GM21619 (cell line): ENCODE measurements at regions not wholly inside any gene's neighbourhood (a gene's known extent, or its start where the extent isn't known, plus 50 kb on each side); places are given as distances from the start of the nearest gene placed in this dataset.
"Not testable (repeated sequence)": the region's sequence is repeated elsewhere in the genome, so short reads cannot be mapped to it uniquely, and the experiment has no call there.

ENCODE experiments used
- ATAC-seq: cut with Tn5 transposase; IDR thresholded peaks from one replicate; pipeline ENCODE4 v1.9.1; 2021; ENCODE audit not compliant: unreplicated experiment

DNA sequence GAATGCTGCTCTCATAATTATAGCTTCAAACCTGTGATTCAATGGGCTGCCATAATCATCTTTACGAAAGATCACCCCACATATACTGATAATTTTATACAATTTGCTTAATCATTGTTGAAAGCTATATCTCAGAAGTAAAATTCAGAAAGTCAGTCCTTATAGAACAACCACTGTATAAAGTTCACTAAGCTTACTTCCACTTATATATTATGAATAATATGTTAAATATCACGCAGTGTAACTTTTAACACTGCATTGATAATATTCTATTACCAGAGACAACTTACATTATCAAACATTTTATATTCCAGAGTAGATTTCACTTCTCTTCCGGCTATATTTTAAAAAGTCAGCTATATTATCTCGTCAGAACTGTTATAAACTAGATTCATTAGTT, 550.1 kb upstream of the PCDH20 start:
- ATAC-seq: no peak

DNA sequence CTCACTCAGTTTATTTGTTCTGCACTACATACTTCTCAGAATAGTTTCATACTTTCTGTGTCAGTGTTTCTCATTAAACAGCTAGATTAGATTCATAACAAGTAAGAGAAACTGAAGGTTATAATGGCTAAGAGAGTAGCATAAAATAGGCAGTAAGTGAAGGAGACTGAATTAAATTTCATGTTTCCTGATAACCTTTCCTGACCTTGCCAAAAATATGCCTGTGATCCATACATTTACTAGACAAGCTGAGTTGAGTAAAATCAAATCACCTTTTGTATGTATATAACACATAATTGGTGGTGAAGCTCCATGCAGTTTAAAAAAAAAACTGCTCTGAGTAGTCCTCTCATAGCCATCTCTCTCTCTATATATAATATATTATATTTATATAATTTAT, 545.3 kb upstream of the PCDH20 start:
- no peak for ATAC-seq

DNA sequence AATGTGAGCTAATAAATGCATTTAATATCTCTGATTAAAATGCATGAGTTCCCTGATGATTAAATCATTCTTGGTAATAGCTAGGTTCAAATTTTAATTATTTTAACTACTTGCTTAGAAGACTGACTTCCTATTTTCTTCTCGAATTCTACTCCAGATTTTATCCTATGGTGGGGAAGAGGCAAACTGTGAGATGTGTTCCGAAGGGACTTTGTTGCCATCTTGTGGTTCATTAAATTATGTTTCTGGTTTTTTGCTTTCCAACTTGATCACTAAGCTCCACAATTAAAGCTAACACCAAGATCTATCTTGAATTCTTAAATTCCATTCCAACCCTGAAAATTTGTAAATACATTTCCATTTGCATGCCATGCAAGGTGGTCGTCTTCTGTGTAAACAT, 538.4 kb upstream of the PCDH20 start:
- ATAC-seq: no peak

DNA sequence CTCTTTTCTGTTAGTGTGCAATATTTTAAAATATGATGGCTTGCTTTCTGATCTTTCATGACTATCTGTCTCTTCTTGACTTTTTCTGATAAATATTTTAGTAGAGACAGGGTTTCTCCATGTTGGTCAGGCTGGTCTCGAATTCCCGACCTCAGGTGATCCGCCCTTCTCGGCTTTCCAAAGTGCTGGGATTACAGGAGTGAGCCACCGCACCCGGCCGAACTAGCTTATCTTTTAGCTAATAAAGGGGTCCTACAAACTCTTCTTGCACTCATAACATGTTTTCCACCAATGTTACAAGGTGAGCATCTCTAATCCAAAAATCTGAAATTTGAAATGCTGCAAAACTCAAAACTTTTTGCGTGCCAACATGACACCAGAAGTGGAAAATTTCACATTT, 535.2 kb upstream of the PCDH20 start:
- ATAC-seq: no peak

DNA sequence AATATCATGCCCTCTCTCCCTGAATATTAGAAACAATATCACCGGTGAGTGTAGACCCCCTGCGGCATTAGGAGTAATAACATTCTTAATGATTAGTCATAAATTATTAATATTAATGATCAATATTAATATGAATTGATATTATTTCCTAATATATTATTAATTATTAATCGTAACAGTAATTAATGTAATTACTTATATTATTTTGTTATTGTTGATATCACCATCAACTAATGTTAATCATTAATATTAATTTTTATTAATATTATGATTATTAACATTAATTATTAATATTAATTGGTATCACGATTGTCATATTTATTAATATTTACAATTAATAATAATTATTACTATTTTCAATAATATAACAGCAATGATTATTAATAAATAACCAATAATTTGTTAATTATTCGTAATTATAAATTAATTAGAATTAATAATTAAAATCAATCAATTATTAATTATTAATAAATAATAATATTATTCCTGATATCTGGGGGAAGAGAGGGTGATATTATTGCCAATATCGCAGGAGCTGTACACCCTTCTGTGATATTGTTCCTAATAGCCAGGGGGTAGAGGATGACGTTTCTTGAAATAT, 528.8 kb upstream of the PCDH20 start:
- ATAC-seq: no peak

DNA sequence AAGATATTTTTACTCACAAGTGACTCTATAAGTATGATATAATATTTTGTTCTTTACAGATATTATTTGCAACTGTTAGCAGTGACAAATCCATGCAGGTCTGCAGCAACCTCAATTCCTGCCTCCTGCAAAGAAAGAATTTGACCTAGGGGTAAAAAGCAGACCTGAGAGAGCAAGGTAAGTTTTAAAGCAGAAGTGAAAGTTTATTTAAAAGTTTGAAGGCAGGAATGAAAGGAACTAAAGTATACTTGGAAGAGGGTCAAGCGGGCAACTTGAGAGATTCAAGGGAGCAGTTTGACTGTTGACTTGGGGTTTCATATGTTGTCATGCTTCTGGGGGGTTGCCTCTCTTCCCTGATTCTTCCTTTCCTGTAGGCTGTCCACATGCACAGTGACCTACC, 520.1 kb upstream of the PCDH20 start:
- no peak for ATAC-seq

DNA sequence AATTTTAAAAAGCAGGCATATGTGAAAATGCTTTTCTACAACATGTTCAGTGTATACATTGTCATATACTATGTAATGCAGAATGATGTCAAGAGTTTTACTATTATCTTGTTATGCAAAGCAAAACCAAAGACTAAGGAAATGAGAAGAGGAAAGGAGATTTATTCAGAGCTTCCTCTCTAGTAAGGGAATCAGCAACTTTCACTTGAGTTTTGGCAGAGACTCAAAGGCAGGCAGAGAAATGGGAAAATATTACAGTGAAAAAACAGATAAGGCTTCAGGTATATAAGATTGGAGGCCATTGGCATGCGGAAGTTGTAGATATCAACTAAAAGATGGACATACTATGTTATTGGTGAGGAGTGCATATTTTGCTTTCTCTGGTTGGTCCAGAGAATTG, 512.0 kb upstream of the PCDH20 start:
- ATAC-seq: no peak

DNA sequence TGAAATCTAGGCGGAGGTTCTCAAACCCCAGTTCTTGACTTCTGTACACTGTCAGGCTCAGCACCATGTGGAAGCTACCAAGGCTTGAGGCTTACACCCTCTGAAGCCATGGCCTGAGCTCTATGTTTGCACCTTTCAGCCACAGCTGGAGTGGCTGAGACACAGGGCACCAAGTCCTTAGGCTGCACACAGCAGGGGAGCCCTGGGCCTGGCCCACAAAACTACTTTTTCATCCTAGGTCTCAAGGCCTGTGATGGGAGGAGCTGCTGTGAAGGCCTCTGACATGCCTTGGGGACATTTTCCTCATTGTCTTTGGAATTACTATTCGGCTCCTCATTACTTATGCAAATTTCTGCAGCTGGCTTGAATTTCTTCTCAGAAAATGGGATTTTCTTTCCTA, 503.2 kb upstream of the PCDH20 start:
- ATAC-seq: no peak

DNA sequence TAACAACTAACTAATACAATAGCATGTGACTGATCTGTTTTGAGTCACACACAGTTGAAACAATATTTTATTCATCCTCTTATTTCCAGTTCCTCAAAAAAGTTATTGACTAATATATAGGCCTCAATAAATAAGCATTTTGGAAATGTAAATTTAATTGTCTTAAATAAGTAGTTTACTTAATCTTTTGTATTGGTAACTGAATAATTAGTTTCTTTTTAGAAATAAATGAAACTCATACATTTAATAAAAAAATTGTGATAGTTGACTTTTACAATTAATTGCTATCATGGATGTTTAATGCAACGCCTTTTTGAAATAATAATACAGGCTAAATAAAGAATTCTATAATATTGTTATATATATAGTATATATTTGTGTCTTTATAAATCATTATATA, 500.8 kb upstream of the PCDH20 start:
- no peak for ATAC-seq

DNA sequence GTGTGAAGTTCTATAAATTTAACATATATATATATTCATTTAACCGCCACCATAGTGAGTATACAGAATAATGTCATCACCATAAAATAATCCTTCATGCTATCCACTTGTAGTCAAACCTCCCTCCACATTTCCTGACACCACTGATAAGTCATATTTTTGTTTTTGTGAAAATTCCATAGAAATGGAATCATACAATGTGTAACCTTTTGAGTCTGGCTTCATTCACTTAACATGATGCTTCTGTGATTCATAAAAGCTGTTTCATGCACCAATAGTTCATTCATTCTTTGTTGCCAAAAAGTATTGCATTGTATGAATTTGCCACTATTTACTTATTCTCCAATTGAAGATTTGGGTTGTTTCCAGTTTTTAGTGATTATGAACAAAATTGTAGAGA, 497.5 kb upstream of the PCDH20 start:
- no peak for ATAC-seq

DNA sequence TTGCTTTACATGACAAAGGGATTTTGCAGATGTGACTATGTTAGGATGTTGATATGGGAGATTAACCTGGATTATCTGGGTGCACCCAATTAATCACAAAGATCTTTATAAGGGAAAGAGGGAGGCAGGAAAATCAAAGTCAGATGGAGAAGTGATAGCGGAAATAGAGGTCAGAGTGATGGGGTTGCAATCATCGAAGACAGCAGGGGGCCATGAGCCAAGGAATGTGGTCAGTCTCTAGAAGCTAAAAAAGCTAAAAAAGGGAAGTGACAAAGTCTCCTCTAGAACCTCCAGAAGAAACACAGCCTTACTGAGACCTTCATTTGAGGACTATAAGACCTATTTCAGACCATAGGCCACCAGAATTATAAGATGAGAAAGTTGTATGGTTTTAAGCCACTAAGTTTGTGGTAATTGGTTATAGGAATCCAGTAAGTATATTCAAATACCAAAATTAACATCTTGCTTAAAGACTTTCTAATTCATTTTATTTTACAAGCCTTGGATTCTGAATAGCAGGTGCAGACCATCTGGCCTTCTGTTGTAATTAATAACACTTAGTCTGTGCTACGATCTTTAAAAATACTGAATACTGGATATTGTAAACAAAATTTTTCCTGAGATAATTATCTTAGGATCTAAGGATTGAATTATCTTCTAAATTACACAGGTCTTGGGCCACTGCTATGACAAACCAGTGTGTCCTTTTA, 493.4 kb upstream of the PCDH20 start:
- ATAC-seq: no peak

DNA sequence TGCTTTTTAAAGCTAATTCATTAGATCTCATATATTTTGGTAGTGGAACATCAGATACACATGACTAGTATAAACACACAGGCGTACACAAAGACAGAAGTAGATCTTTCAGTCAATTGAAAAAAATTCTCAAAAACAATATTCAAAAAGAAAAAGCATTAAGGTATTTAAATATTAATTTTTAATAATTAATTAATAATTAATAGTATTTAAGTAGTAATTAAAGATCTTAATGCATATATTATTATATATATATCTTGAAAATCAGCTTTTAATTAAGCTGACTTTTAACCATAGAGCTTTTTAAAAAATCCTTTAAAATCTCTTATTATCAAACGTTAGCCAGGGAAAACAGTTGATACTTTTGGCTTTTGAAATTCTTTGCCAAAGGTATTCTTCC, 489.4 kb upstream of the PCDH20 start:
- ATAC-seq: no peak

DNA sequence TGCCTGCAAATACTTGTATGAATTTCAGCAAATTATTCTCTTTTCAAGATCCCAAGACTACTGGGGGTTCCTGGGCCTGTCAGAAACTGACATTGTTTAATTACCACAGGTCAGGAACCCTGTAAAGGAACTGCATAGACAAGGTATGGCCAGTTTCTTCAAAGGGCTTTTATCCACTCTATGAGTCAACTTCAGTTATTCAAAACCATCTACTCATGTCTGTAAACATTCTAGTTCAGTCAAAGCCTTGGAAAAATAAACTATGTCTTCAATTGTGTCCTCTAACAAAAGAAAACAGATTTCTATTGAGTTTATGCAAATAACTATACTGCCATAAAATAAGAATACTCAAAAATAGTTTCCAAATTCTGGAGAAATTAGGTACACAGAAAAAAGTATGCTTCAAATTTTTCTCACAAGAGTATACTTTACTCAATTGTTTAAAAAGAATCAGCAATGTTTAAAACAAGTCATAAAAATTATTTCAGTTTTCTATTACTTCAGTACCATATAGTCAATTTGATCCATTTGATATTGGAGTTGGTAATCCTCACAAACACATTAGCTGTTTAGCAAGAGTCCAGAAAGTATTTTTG, 486.4 kb upstream of the PCDH20 start:
- ATAC-seq: no peak

DNA sequence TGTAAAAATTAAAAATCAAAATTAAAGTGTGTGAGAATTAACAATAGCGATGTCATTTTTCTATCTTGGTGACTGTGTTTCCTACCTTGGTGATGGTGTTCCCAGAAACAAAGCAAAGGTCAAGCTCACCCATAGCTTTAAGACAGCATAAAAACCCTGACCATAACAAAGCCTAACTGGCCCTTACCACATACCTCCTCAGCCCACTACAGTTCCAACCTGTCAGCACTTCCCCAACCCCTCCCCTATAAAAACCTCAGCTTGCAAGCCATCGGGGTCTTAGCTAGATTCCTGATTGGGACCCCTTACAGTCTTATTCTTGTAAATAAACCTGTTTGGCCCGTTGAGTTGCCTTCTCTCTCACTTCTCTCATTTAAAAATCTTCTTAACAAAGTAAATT, 484.4 kb upstream of the PCDH20 start:
- ATAC-seq: no peak

DNA sequence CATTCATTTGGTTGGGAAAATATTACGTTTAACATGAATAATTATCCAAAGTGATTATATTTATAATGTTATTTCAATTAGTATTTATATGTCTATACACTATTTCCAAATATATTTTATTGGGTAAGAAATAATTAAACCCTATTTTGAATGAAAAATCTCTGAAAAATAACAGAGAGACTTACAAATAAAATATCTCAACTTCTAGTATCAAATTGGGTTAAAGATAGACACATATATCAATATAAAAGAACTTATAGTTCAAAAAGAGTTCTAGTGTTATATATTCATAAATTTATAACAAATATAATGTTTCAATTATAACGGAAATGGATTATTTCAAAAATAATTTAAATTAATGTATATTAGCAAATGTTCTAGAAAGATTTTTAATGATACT, 482.6 kb upstream of the PCDH20 start:
- ATAC-seq: no peak

DNA sequence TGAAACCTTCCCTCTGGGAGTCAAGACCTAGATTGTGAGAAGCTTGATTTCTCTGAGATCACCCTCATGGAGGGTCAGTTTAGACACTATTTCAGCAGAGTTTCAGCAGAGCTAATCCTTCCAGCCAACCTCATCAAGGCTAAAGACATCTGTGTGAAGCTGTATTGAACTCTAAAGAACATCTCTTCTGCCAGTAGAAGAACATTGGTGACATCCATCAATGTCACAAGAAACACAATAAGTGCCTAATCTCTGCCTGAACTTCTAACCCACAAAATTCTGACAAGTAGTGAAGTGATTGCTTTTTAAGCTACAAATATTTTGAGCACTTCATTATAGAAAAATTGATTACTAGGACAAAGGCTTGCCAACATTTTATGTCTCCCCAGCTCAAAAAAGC, 475.8 kb upstream of the PCDH20 start:
- ATAC-seq: no peak

DNA sequence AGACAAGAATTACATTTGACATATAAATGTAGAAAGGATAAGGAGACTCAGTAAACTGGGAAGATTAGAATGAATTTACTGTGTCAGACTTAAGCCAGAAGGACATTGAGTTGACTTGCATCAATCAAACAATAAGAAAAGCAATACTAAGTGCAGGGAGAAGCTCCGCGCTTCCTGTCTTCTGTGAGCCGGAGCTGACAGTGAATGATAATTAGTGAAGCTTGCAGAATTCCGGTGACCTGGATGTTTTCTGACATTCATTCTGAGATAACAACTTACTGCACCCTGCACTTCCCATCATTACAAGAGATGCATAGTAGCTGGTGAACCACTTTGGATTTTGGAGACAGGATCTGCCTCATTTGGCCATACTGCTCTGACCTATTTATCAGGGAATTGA, 469.2 kb upstream of the PCDH20 start:
- no peak for ATAC-seq

DNA sequence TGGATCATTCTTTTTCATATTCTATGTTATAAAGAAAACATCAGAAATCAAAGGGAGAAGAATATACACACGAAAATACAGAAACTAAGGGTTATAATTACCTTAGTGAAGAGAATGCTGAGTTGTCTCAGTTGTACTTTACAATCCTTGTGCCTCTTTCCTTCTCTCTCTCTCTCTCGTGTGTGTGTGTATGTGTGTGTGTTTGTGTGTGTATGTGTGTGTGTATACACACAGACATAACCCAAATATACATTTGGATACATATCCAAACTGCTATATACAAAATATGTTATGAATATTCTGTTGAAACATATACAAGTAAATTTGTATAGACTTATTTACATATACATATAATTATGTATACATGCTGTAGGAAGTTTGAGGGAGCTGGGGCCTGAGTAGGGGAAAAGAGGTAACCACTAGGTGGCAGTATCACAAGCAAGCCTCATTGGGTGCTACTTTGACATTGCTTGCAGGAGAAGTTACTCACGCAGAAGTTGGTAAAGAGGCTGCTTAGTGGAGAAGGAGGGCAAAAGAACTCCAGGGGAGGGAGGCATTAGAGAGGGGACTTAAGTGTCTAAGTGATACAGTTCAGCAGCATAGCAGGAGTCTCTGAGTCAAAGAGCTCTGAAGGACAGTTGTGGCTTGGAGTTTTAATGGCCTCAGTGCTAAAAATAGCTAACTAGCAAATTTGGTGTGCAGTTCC, 465.1 kb upstream of the PCDH20 start:
- ATAC-seq: peak; percentile 82

DNA sequence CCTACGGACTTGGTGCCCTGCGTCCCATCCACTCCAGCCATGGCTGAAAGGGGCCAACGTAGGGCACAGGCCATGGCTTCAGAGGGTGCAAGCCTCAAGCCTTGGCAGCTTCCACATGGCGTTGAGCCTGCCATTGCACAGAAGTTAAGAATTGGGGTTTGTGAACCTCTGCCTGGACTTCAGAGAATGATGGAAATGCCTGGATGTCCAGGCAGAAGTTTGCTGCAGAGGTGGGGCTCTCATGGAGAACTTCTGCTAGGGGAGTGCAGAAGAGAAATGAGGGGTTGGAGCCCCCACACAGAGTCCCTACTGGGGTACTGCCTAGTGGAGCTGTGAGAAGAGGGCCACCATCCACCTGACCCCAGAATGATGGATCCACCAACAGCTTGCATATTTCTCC, 462.9 kb upstream of the PCDH20 start:
- ATAC-seq: not testable (repeated sequence)

DNA sequence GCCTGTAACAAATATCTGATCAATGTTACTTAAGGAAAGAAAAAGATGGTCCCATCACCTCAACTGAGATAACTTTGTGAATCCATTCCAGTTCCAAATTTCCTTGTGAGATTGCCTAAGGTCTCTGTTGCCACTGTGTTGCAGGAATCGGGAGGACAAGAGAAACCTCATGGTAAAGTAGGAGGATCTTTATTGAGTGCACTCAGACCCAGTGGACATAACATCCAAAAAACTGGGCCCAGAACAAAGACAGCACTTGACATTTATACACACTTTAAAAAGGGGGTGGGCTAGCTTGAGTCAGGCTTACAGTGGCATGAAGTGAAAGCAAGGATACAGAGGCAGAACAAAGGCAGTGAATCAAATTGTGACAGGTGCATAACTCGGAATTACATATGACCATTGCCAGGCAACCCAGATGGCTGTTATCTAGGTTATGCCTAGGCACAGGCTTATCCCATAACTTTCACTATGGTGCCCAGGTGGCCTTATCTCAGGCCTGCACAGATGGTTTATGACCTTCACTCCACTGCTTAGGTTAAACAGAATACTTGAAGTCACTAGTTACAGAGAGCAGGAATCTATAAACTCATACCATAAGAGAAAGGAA, 459.4 kb upstream of the PCDH20 start:
- no peak for ATAC-seq

DNA sequence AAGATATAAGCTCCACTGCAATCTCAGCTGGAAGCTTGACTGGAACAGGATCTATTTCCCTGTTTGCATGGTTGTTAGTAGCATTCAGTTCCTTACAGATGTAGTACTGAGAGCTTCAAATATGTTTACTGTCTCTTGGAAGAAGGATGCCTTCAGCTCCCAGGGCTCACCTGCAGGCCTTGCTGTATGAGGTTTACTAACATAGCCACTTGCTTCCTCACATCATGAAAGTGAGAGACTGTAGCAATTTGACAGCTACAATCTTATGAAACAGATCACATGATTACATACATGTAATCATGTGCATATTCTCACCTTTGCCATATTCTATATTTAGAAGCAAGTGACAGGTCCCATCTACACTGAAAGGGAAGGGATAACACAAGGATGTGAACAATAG, 458.1 kb upstream of the PCDH20 start:
- ATAC-seq: no peak

DNA sequence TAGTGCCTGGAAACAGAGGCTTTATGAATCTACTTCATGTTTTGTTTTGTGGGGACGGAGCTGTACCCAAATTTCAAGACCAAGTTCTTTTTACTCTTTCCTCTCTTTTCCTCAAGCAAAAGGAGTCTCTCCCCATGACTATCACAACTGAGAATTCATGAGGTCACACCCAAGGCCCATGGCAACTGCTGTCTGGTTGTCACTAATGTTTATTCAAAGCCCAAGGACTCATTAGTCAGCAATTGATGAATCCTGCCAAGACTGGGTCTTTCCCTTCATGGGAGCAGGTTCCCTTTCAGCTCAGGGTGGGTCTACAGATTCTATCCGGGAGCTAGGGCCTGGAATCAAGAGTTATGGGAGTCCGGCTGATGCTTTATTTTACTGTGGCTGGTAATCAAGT, 441.5 kb upstream of the PCDH20 start:
- ATAC-seq: no peak
